Esophagus (tissue), 2 donors: ENCODE measurements at regions not wholly inside any gene's neighbourhood (a gene's known extent, or its start where the extent isn't known, plus 50 kb on each side); places are given as distances from the start of the nearest gene placed in this dataset.

Experiments used
- H3K27ac ChIP-seq, 2 donors: one replicate each; pipeline ENCODE4 v1.5.1; 2013; ENCODE audit warnings: low read depth in 2 of 2, mild to moderate bottlenecking in 2 of 2, inconsistent platforms in 1 of 2, low read length in 1 of 2, moderate library complexity in 1 of 2
- H3K27me3 ChIP-seq, 2 donors: one replicate each; pipeline ENCODE4 v1.6.1; 2013; ENCODE audit warnings: low read length in 2 of 2, control low read depth in 1 of 2, mild to moderate bottlenecking in 1 of 2; ENCODE audit not compliant: insufficient read depth in 2 of 2, control insufficient read depth in 1 of 2
- H3K36me3 ChIP-seq, 2 donors: one replicate each; pipeline ENCODE4 v1.6.1; 2013; ENCODE audit warnings: low read length in 1 of 2; ENCODE audit not compliant: control insufficient read depth in 2 of 2, insufficient read depth in 2 of 2
- H3K4me1 ChIP-seq, 2 donors: one replicate each; pipeline ENCODE4 v1.6.1; 2013; ENCODE audit warnings: low read length in 1 of 2; ENCODE audit not compliant: control insufficient read depth in 2 of 2, insufficient read depth in 2 of 2
- H3K4me3 ChIP-seq, 2 donors: one replicate each; pipeline ENCODE4 v1.5.1; 2013; ENCODE audit warnings: low read length in 2 of 2, mild to moderate bottlenecking in 2 of 2, low read depth in 1 of 2, moderate library complexity in 1 of 2
- H3K9me3 ChIP-seq, 2 donors: one replicate each; pipeline ENCODE4 v1.6.1; 2013; ENCODE audit warnings: mild to moderate bottlenecking in 2 of 2, low read depth in 1 of 2, low read length in 1 of 2, moderate library complexity in 1 of 2; ENCODE audit not compliant: control insufficient read depth in 2 of 2, insufficient read depth in 1 of 2
- WGBS, 2 donors: extraction: QIAGEN DNeasy Blood & Tissue Kit; methylation state at CpG; one replicate each; pipeline ENCODE4 v1.1.7; 2013; 5-methylcytosine and 5-hydroxymethylcytosine counted together
- donor health status: healthy with polysubstance abuse.
- donor health status: Bipolar disorder and iron deficiency.

DNA sequence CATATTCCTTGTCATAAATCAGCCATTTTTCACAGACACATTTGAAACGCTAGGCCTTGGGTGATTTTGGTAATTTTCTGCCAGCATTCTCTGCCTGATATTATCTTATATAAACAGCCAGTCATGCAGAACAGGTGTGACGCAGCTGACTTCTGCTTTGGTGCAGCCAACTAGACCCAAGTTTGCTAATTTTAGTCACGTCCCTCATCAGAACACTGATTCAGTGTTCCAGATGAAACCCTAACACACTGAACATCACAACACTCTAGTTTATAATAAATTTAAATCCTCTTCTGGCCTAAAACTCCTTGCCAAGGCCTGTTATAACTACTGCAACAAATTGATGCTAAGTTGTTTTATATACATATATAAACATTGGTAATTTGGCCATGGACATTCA lies 386.1 kb downstream of the SEC23A start:
- 26 to 28% methylated on average over 3 of the region's 3 CpGs for WGBS, 2 donors
- H3K4me1 ChIP-seq: no peaks in the 10 kb centered on the region

DNA sequence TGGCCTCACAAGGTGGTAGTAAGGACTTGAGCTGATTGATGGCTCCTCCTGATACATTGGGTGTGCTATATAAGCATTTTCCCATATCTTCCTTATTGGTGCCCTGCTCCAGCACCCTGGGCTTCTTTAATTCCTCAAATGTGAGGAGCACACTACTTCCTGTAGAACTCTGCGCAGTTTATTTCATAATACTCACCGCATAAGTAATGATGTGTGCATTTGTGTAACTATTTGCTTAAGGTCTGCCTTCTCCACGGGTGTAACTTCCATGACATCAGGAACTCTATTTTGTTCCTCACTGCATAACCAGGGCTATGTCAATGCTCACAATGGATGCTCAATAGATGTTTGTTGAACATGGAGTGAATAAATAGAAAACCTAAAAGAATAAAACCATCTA lies 392.2 kb downstream of the SEC23A start:
- Histone ChIP-seq H3K4me1 (no peaks in the 10 kb centered on the region), H3K4me3 (no peak overlapping the region), H3K27ac (no peak overlapping the region), H3K36me3 (no peaks in the 10 kb centered on the region), H3K9me3 (no peaks in the 10 kb centered on the region), H3K27me3 (no peaks in the 10 kb centered on the region)
- WGBS, 2 donors: 59 to 70% methylated on average over 3 of the region's 3 CpGs

More for the DNA sequence above, 386.1 kb downstream of the SEC23A start:
- H3K27me3 ChIP-seq: no peaks in the 10 kb centered on the region
- H3K4me3 ChIP-seq: no peak overlapping the region
- H3K27ac ChIP-seq: no peak overlapping the region
- H3K9me3 ChIP-seq: no peaks in the 10 kb centered on the region
- H3K36me3 ChIP-seq: no peaks in the 10 kb centered on the region

DNA sequence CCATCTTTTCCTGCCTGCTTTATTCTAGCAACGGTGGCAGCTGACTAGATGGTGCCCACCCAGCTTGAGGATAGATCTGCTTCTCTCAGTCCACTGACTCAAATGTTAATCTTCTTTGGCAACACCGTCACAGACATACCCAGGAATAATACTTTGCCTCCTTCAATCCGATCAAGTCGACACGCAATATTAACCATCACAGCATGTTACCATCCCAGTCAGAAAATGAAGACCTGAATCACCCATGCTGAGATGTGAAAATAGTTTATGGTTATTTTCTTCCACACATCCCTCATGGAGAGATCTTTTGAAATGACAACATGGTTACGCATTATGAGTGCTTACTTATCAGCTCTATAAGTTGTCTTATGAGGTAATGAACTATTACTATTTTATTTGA lies 392.8 kb downstream of the SEC23A start:
- H3K9me3 ChIP-seq: no peaks in the 10 kb centered on the region
- 91% methylated on average over 6 of the region's 6 CpGs for WGBS, 2 donors
- H3K27me3 ChIP-seq: no peaks in the 10 kb centered on the region
- H3K4me1 ChIP-seq: no peaks in the 10 kb centered on the region
- no peak overlapping the region for H3K4me3 ChIP-seq
- no peak overlapping the region for H3K27ac ChIP-seq
- H3K36me3 ChIP-seq: no peaks in the 10 kb centered on the region

- Histone ChIP-seq H3K9me3 (no peaks in the 10 kb centered on the region), H3K4me1 (no peaks in the 10 kb centered on the region), H3K36me3 (no peaks in the 10 kb centered on the region), H3K27ac (no peak overlapping the region), H3K4me3 (no peak overlapping the region), H3K27me3 (no peaks in the 10 kb centered on the region)
- WGBS, 2 donors: 77 to 84% methylated on average over 5 of the region's 5 CpGs
These were observed 397.8 kb downstream of the SEC23A start for GRCh38 chr14:38705220-38705619.

GRCh38 chr14:38704220-38704619 lies 398.8 kb downstream of the SEC23A start:
- WGBS, 2 donors: 89 to 97% methylated on average over 1 of the region's 1 CpG
- no peaks in the 10 kb centered on the region for H3K27me3 ChIP-seq
- no peaks in the 10 kb centered on the region for H3K36me3 ChIP-seq
- no peak overlapping the region for H3K4me3 ChIP-seq
- H3K4me1 ChIP-seq: no peaks in the 10 kb centered on the region
- H3K9me3 ChIP-seq: no peaks in the 10 kb centered on the region
- H3K27ac ChIP-seq: no peak overlapping the region

- H3K27ac ChIP-seq: no peak overlapping the region
- H3K27me3 ChIP-seq: no peaks in the 10 kb centered on the region
- no peaks in the 10 kb centered on the region for H3K4me1 ChIP-seq
- 70 to 82% methylated on average over 3 of the region's 3 CpGs for WGBS, 2 donors
- H3K36me3 ChIP-seq: no peaks in the 10 kb centered on the region
- H3K4me3 ChIP-seq: no peak overlapping the region
- H3K9me3 ChIP-seq: no peaks in the 10 kb centered on the region
These were observed 406.1 kb downstream of the SEC23A start for GRCh38 chr14:38696925-38697324.

- H3K4me3 ChIP-seq: no peak overlapping the region
- H3K4me1 ChIP-seq: no peaks in the 10 kb centered on the region
- 57 to 71% methylated on average over 2 of the region's 2 CpGs for WGBS, 2 donors
- no peaks in the 10 kb centered on the region for H3K27me3 ChIP-seq
- no peaks in the 10 kb centered on the region for H3K36me3 ChIP-seq
- no peak overlapping the region for H3K27ac ChIP-seq
- no peaks in the 10 kb centered on the region for H3K9me3 ChIP-seq
These were observed 409.6 kb downstream of the SEC23A start for GRCh38 chr14:38693423-38693822.

DNA sequence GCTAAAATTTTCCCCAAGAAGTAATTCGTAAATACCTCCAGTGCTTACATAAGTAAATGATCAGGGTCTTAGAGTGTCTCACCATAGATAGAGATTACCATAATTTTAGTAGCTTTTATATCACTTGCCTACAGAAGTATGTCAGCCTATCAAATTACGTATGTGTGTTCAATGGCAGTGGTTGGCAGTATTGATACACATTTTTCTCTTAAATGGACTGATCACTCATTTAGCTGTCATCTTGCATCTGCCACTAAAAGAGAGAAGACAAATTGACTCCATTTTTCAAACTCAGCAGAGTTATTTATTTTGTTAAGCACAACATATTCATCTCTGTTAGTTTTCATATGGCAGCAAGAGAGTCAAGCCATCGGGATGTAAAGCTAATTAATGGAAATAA lies 413.1 kb upstream of the CLEC14A start:
- H3K36me3 ChIP-seq: no peaks in the 10 kb centered on the region
- no peak overlapping the region for H3K4me3 ChIP-seq
- H3K27ac ChIP-seq: no peak overlapping the region
- no peaks in the 10 kb centered on the region for H3K4me1 ChIP-seq
- no peaks in the 10 kb centered on the region for H3K27me3 ChIP-seq
- 65 to 69% methylated on average over 3 of the region's 3 CpGs for WGBS, 2 donors
- no peaks in the 10 kb centered on the region for H3K9me3 ChIP-seq

GRCh38 chr14:38663382-38663781 lies 407.5 kb upstream of the CLEC14A start:
- H3K4me1 ChIP-seq: no peaks in the 10 kb centered on the region
- no peaks in the 10 kb centered on the region for H3K27me3 ChIP-seq
- WGBS, 2 donors: 50 to 84% methylated on average over 1 of the region's 1 CpG
- no peaks in the 10 kb centered on the region for H3K36me3 ChIP-seq
- no peak overlapping the region for H3K4me3 ChIP-seq
- no peak overlapping the region for H3K27ac ChIP-seq
- H3K9me3 ChIP-seq: no peaks in the 10 kb centered on the region

DNA sequence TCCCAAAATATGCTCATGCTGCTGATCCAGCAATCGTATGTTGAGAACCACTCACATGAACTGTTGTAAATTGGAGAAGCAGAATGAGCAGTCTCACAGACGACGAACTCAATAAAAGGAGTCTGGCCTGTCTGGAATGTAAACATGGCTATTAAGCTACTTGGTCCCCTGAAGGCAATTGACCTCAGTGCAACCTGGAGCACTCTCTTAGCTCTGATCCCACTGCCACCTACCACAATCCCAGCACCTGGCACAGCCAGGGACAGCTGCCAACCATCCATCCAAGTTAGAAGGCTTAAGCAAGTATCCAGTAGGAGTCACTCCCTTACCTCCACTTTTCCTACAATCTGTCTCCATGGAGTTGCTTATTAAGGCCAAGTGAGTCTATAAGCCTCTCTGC lies 406.9 kb upstream of the CLEC14A start:
- Histone ChIP-seq H3K27me3 (no peaks in the 10 kb centered on the region), H3K4me3 (no peak overlapping the region), H3K4me1 (no peaks in the 10 kb centered on the region), H3K36me3 (no peaks in the 10 kb centered on the region), H3K27ac (no peak overlapping the region), H3K9me3 (no peaks in the 10 kb centered on the region)
- 43 to 52% methylated on average over 3 of the region's 3 CpGs for WGBS, 2 donors
